22Rv1 (cell line): ENCODE measurements at regions not wholly inside any gene's neighbourhood (a gene's known extent, or its start where the extent isn't known, plus 50 kb on each side); places are given as distances from the start of the nearest gene placed in this dataset.

Experiments
- ZFX ChIP-seq: fragments of 450-650 bp; IDR thresholded peaks from 2 replicates; pipeline ENCODE4 v1.6.1; 2017; ENCODE audit warnings: antibody characterized with exemption, borderline replicate concordance
- TF ChIP-seq, protein P1 (sequence below): fragments of 450-650 bp; IDR thresholded peaks from 2 replicates; pipeline ENCODE4 v1.5.1; 2017; ENCODE audit warnings: mild to moderate bottlenecking

DNA sequence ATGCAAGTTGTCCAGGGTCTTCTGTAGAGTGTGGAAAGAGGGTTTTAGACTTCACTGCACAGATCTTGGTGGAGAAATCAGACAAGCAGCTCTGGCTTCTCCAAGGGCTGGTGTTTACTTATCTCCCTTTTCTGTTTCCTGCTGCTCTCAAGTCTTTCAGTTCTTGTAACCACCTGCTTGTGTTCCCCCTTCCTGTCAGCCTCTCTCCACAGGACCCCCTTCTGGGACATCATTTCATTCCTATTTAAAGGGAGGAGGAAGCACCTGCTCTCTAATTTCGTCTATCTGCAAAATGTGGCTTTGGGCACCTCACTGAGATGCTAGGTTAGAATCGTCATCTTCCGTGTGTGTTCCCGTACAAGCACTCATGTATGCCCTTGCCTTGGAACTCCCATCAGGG lies 636.2 kb downstream of the MTRR start:
- TF ChIP-seq, protein P1, sequence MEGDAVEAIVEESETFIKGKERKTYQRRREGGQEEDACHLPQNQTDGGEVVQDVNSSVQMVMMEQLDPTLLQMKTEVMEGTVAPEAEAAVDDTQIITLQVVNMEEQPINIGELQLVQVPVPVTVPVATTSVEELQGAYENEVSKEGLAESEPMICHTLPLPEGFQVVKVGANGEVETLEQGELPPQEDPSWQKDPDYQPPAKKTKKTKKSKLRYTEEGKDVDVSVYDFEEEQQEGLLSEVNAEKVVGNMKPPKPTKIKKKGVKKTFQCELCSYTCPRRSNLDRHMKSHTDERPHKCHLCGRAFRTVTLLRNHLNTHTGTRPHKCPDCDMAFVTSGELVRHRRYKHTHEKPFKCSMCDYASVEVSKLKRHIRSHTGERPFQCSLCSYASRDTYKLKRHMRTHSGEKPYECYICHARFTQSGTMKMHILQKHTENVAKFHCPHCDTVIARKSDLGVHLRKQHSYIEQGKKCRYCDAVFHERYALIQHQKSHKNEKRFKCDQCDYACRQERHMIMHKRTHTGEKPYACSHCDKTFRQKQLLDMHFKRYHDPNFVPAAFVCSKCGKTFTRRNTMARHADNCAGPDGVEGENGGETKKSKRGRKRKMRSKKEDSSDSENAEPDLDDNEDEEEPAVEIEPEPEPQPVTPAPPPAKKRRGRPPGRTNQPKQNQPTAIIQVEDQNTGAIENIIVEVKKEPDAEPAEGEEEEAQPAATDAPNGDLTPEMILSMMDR, result no peak
- no peak for TF ChIP-seq ZFX
